ENCODE measurements at regions not wholly inside any gene's neighbourhood (a gene's known extent, or its start where the extent isn't known, plus 50 kb on each side); places are given as distances from the start of the nearest gene placed in this dataset.
"Not testable (repeated sequence)": the region's sequence is repeated elsewhere in the genome, so short reads cannot be mapped to it uniquely, and the experiment has no call there.

- no peak overlapping the region for H2BK5ac ChIP-seq (ENCODE audit: low read depth, low read length)
- H3K9me3 ChIP-seq (ENCODE audit: insufficient read depth in 2 of 2, low read depth in 1 of 2, low read length in 1 of 2), result peaks cover 0 to 6% of the 10 kb centered on the region in 2 experiments; a peak in 1 of 4 replicates
- no peaks in the 10 kb centered on the region for H3K4me1 ChIP-seq (replicated peaks in 1 of 4; ENCODE audit: control insufficient read depth in 3 of 4, insufficient read depth in 4 of 4, low read length in 3 of 4)
- H3K18ac ChIP-seq (ENCODE audit: extremely low read depth, low read length), result no peak overlapping the region
- TF ChIP-seq SIN3A (conservative IDR thresholded peaks at IDR 0.05 in 1 of 2, IDR thresholded peaks at IDR 0.05 in 1 of 2; ENCODE audit: low read depth in 1 of 2, low read length in 2 of 2), result no peak
- TF ChIP-seq CEBPB (IDR thresholded peaks at IDR 0.05; ENCODE audit: low read depth, low read length), result no peak
- ChIA-PET POLR2A (ENCODE audit: partially characterized antibody) (no interaction called here), CTCF (ENCODE audit: partially characterized antibody) (no interaction called here)
- no peak overlapping the region for H2BK12ac ChIP-seq (ENCODE audit: low read depth, low read length)
- no peak overlapping the region for H2BK20ac ChIP-seq (ENCODE audit: low read length)
- no peaks in the 10 kb centered on the region for H3K36me3 ChIP-seq (ENCODE audit: control insufficient read depth in 2 of 4, insufficient read depth in 4 of 4, low read length in 3 of 4)
- no peak overlapping the region for H3K4ac ChIP-seq (replicated peaks; ENCODE audit: insufficient read length, low read depth, low read length)
- no peak overlapping the region for H2AFZ ChIP-seq (ENCODE audit: low read length)
- H3K79me1 ChIP-seq (ENCODE audit: low read depth, low read length), result no peaks in the 10 kb centered on the region
- no peaks in the 10 kb centered on the region for H3K23me2 ChIP-seq (ENCODE audit: low read depth, low read length)
- no peak overlapping the region for H4K5ac ChIP-seq (ENCODE audit: insufficient read length, low read depth, low read length)
- H3K4me3 ChIP-seq (ENCODE audit: extremely low read depth in 1 of 4, insufficient read depth in 2 of 4, low read depth in 3 of 4, low read length in 4 of 4), result no peak overlapping the region
- H2BK15ac ChIP-seq (ENCODE audit: low read length), result no peak overlapping the region
- no peaks in the 10 kb centered on the region for H3K79me2 ChIP-seq (ENCODE audit: control insufficient read depth in 1 of 2, insufficient read depth in 2 of 2, low read length in 2 of 2)
- no peak overlapping the region for H3K9ac ChIP-seq (replicated peaks in 1 of 4; ENCODE audit: extremely low read depth in 1 of 4, low read depth in 3 of 4, low read length in 3 of 4)
- H2AK5ac ChIP-seq (ENCODE audit: low read depth, low read length), result no peak overlapping the region
- H4K91ac ChIP-seq (replicated peaks; ENCODE audit: insufficient read length, low read length), result no peak overlapping the region
- H3K27ac ChIP-seq (ENCODE audit: low read depth, low read length), result no peak overlapping the region
- no peak overlapping the region for H2BK120ac ChIP-seq (replicated peaks; ENCODE audit: low read depth, low read length)
- FAIRE-seq (no peak), DNase-seq (ENCODE audit: low read depth in 1 of 2, low spot score in 2 of 2) (no peak)
- no peak overlapping the region for H3K14ac ChIP-seq (ENCODE audit: insufficient read length)
- H3K23ac ChIP-seq (ENCODE audit: insufficient read length), result no peak overlapping the region
- H4K8ac ChIP-seq (ENCODE audit: extremely low read depth, insufficient read depth, low read length), result no peak overlapping the region
- H4K20me1 ChIP-seq (replicated peaks in 1 of 2; ENCODE audit: control insufficient read depth in 1 of 2, insufficient read depth in 2 of 2, low read length in 2 of 2), result no peaks in the 10 kb centered on the region
- H3K27me3 ChIP-seq (replicated peaks in 1 of 4; ENCODE audit: control insufficient read depth in 3 of 4, extremely low read depth in 1 of 4, insufficient read depth in 3 of 4, low read length in 3 of 4), result no peaks in the 10 kb centered on the region
- H3K56ac ChIP-seq (replicated peaks; ENCODE audit: insufficient read length, low read depth, low read length), result no peak overlapping the region
- H3K4me2 ChIP-seq (ENCODE audit: insufficient read depth in 1 of 2, low read depth in 2 of 2, low read length in 2 of 2), result no peak overlapping the region
- WGBS, 2 experiments (ENCODE audit: extremely low coverage in 1 of 2, insufficient coverage in 1 of 2, insufficient read length in 1 of 2, insufficient replicate concordance in 2 of 2, low coverage in 1 of 2, low lambda C conversion rate in 2 of 2, missing lambda C conversion rate in 1 of 2), result 100% methylated on average over 3 of the region's 3 CpGs; no CpG with 5 or more reads in 1 of the 2 experiments
Observed at GRCh38 chrX:112233164-112233563, 150.6 kb upstream of the TRPC5 start.

- H4K5ac ChIP-seq (ENCODE audit: insufficient read length, low read depth, low read length); H2BK20ac ChIP-seq (ENCODE audit: low read length); H3K4me2 ChIP-seq (ENCODE audit: insufficient read depth in 1 of 2, low read depth in 2 of 2, low read length in 2 of 2); H4K20me1 ChIP-seq (replicated peaks in 1 of 2; ENCODE audit: control insufficient read depth in 1 of 2, insufficient read depth in 2 of 2, low read length in 2 of 2); H3K27me3 ChIP-seq (replicated peaks in 1 of 4; ENCODE audit: control insufficient read depth in 3 of 4, extremely low read depth in 1 of 4, insufficient read depth in 3 of 4, low read length in 3 of 4); H3K27ac ChIP-seq (ENCODE audit: low read depth, low read length); H3K14ac ChIP-seq (ENCODE audit: insufficient read length); H2BK5ac ChIP-seq (ENCODE audit: low read depth, low read length); H3K79me1 ChIP-seq (ENCODE audit: low read depth, low read length); H2AK5ac ChIP-seq (ENCODE audit: low read depth, low read length); H3K4me3 ChIP-seq (ENCODE audit: extremely low read depth in 1 of 4, insufficient read depth in 2 of 4, low read depth in 3 of 4, low read length in 4 of 4); FAIRE-seq; H3K36me3 ChIP-seq (ENCODE audit: control insufficient read depth in 2 of 4, insufficient read depth in 4 of 4, low read length in 3 of 4); H3K23me2 ChIP-seq (ENCODE audit: low read depth, low read length); H3K56ac ChIP-seq (replicated peaks; ENCODE audit: insufficient read length, low read depth, low read length); H2BK15ac ChIP-seq (ENCODE audit: low read length); H3K4me1 ChIP-seq (replicated peaks in 1 of 4; ENCODE audit: control insufficient read depth in 3 of 4, insufficient read depth in 4 of 4, low read length in 3 of 4); H3K9ac ChIP-seq (replicated peaks in 1 of 4; ENCODE audit: extremely low read depth in 1 of 4, low read depth in 3 of 4, low read length in 3 of 4); H2BK12ac ChIP-seq (ENCODE audit: low read depth, low read length); POLR2A ChIA-PET (ENCODE audit: partially characterized antibody); H4K91ac ChIP-seq (replicated peaks; ENCODE audit: insufficient read length, low read length); H3K9me3 ChIP-seq (ENCODE audit: insufficient read depth in 2 of 2, low read depth in 1 of 2, low read length in 1 of 2); H3K4ac ChIP-seq (replicated peaks; ENCODE audit: insufficient read length, low read depth, low read length); H2AFZ ChIP-seq (ENCODE audit: low read length); DNase-seq (ENCODE audit: low read depth in 1 of 2, low spot score in 2 of 2); H3K23ac ChIP-seq (ENCODE audit: insufficient read length); H3K18ac ChIP-seq (ENCODE audit: extremely low read depth, low read length); H3K79me2 ChIP-seq (ENCODE audit: control insufficient read depth in 1 of 2, insufficient read depth in 2 of 2, low read length in 2 of 2); H2BK120ac ChIP-seq (replicated peaks; ENCODE audit: low read depth, low read length); H4K8ac ChIP-seq (ENCODE audit: extremely low read depth, insufficient read depth, low read length): not testable (repeated sequence)
- WGBS, 2 experiments (ENCODE audit: extremely low coverage in 1 of 2, insufficient coverage in 1 of 2, insufficient read length in 1 of 2, insufficient replicate concordance in 2 of 2, low coverage in 1 of 2, low lambda C conversion rate in 2 of 2, missing lambda C conversion rate in 1 of 2), result 98% methylated on average over 4 of the region's 4 CpGs; no CpG with 5 or more reads in 1 of the 2 experiments
- CTCF ChIA-PET (ENCODE audit: partially characterized antibody), result interaction anchor here (0.6 to 1.3 kb wide), 3 partner anchors 22 to 527 kb away, joined by 3 to 6 read pairs (median 3); no protein-coding TSS in a partner anchor
Observed at GRCh38 chrX:112226795-112227194, 144.2 kb upstream of the TRPC5 start.
